GM12865 (cell line): ENCODE measurements at regions not wholly inside any gene's neighbourhood (a gene's known extent, or its start where the extent isn't known, plus 50 kb on each side); places are given as distances from the start of the nearest gene placed in this dataset.

Experiments used
- DNase-seq: peaks from one replicate; pipeline ENCODE4 v3.0.0; 2010; ENCODE audit warnings: low read depth
- H3K4me3 ChIP-seq: 2 replicates; pipeline ENCODE4 v1.5.1; 2011; ENCODE audit warnings: mild to moderate bottlenecking, low read depth, low read length, control low read depth
- TF ChIP-seq, protein P1 (sequence below): IDR thresholded peaks from 2 replicates; pipeline ENCODE4 v1.5.1; 2011; ENCODE audit warnings: low read length, control low read depth, low read depth, inconsistent platforms; ENCODE audit not compliant: insufficient read depth; ENCODE audit errors: missing control alignments

DNA sequence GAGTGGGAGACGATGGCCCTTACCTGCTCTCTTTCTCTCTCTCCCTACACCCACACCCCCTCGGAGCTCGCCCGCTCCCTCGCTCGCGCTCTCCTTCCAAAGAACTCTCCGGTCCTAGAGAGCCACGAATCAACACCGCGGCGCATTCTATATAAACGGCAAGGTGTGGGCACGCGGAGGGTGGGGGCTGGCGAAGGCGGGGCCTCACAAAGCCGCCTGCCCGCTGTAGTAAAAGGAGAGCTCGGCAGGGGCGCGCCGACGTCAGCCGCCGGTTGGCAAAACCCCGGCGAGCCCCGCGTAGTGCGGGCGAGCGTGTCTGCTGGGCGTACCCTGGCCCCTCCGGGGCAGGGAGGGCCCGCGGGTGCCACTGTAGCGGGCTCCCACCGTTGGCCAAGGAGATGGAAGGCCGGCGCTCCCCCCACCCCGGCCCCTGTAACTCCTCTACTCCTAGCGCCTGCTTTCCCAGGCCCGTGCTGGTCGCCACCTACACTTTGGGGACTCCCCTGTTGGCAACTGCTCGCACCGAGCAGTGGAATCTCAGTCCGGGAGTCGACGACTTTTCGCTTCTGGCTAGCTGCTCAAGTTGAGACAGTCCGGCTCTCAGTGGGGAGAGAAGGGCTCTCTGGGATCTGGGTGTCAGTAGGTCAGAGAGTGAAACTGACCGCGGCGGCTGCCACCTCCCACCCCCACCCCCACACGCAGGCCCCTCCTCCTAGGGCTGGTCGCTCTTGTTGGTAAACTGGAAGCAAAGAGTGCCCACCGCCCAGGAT is 325.5 kb upstream of the F9 start:
- DNase-seq: peak; percentile 11
- peak overlapping the region; percentile 44 for H3K4me3 ChIP-seq

DNA sequence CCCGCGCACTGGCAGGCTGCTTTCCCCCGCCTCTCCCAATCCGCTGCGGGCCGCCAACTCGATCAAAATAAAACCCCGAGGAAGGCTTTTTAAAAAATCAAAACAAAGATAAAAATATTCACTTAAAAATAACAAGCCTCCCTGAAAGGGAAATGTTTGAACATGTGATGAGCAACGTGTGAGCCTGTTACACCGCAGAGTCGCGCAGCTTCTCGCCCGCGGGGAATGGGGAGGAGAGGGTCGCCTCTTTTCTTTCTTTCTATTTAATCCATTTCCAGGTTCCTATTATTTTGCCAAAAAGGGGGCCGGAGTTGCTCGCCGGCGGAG is 326.0 kb upstream of the F9 start:
- TF ChIP-seq, protein P1, sequence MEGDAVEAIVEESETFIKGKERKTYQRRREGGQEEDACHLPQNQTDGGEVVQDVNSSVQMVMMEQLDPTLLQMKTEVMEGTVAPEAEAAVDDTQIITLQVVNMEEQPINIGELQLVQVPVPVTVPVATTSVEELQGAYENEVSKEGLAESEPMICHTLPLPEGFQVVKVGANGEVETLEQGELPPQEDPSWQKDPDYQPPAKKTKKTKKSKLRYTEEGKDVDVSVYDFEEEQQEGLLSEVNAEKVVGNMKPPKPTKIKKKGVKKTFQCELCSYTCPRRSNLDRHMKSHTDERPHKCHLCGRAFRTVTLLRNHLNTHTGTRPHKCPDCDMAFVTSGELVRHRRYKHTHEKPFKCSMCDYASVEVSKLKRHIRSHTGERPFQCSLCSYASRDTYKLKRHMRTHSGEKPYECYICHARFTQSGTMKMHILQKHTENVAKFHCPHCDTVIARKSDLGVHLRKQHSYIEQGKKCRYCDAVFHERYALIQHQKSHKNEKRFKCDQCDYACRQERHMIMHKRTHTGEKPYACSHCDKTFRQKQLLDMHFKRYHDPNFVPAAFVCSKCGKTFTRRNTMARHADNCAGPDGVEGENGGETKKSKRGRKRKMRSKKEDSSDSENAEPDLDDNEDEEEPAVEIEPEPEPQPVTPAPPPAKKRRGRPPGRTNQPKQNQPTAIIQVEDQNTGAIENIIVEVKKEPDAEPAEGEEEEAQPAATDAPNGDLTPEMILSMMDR: no peak
- H3K4me3 ChIP-seq: peak overlapping the region; percentile 44
- no peak for DNase-seq

More for the DNA sequence above, 325.5 kb upstream of the F9 start:
- TF ChIP-seq, protein P1: no peak

DNA sequence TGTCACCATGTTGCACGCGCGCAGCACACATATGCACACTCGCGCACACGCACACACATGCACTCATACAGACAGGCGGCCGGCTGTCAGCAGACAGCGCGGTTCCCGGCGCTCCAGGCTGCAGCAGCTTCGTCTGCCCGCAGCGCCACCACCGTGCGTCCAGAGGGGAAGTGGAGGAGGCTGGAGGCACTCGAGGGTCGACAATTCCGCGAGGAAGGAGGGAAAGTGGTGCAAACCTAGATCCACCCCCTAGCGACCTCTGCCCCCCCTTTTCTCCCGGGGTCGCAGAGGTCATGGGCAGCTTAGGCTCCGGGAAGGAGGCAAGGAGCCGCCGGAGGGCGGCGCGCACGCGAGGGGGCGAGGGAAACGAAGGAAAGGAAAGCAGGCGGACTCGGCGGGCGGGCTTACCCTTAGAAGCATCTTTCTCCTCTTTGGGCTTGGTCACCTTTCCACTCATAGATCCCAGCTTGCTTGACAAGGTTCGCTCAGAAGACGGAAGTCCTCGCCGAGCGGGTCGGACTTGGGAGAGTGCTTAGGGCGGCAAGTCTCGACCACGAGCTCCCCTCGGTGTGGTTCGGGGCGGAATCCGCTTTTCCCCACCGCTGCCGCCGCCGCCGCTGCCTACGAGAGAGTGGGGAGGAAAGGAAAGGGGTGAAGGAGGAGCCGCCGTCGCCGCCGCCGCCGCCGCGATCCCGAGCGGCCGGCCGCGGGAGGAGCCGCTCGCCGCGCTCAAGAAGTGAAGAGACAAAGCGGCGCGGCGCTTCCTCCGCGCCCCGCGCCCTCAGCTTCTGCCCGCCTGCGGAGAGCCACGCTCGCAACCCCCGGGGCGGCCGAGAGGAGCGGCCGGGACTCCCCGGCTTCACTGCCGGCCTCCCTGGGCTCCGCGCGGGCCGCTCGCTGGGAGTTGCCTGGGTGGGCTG is 326.6 kb upstream of the F9 start:
- TF ChIP-seq, protein P1: no peak
- H3K4me3 ChIP-seq: peak overlapping the region; percentile 44

DNA sequence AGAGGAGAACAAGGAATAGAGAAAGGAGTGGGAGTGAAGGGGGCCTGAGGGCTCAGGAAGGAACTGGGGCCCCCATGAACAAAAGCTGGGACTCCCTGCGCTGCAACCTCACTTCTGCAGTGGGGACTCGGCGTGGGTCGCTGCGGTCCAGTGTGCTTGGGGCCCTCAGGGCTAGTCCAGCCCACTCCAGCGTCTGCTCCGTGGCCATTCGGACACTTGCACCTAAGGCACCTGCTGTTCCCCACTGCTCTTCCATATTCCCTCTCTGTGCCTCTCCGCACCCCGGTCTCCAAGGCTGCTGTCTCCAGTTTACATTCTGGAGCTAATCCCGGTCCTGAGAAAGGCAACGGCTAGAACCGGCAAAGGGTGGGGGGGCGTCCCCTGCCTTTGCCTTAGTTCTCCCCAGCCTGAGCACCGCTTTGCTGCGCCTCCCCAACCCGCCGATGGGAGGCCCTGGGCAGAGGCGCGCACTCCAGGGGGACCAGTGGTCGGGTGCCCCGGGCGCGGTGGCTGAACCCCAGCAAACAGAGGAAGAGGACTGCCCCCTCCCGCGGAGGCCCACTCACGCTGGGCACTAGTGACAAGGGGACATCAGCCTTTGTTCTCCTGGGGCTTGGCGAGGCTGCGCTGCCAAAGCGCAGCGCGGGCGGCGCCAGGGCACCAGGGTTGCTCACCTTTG is 327.7 kb upstream of the F9 start:
- TF ChIP-seq, protein P1: no peak
- no peak overlapping the region for H3K4me3 ChIP-seq
- no peak for DNase-seq

More for the DNA sequence above, 326.6 kb upstream of the F9 start:
- peak; percentile 9 for DNase-seq

DNA sequence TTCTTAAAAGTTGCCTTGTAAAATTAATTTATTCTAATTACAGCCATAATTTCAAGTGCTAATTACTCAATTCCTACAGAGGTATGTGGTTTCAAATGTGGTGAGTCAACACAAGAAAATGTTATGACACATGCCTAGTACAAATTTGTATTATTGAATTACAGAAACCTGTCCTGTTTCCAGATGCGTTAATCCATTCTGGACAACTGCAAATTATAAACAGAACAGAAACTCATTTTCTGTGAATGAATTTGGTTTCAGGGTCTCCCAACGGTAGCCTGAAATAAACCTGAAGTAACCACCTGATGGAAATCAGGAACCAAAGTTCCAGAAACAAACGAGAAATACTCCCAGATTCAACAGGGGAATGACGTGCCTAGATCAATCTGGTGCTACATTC is 328.6 kb upstream of the F9 start:
- no peak overlapping the region for H3K4me3 ChIP-seq
- no peak for DNase-seq
- TF ChIP-seq, protein P1: no peak

DNA sequence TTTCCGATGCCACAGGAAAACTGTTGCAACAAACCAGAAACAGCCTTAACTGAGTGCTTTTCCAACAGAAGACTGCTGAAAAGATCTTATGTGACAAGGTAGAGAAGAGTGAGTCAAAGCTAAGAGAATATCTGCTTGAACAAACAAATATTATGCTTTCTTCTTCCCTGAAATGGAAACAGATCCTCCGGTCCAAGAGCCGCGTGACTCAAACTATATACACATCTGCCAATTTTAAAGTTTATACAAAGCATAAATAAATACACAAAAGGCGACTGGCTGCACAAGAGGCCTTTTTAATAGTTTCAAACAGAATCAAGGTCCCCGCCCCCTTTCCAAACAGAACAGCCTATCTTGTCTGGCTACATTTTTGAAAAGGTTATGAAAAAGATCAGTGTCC is 329.7 kb upstream of the F9 start:
- DNase-seq: no peak

More for the DNA sequence above, 329.7 kb upstream of the F9 start:
- TF ChIP-seq, protein P1: no peak
- H3K4me3 ChIP-seq: no peak overlapping the region
